SK-N-SH treated with all-trans-retinoic acid at 6 μM for 48 hours (cell line): ENCODE measurements at regions not wholly inside any gene's neighbourhood (a gene's known extent, or its start where the extent isn't known, plus 50 kb on each side); places are given as distances from the start of the nearest gene placed in this dataset.

Source experiments
- TSHZ2 ChIP-seq: fragments of 250-450 bp; sonication (Bioruptor Pico); IDR thresholded peaks from 2 replicates; pipeline ENCODE4 v1.5.0; 2020; ENCODE audit warnings: mild to moderate bottlenecking, moderate library complexity
- ZFP3 ChIP-seq: fragments of 250-450 bp; sonication (Bioruptor Pico); IDR thresholded peaks from 2 replicates; pipeline ENCODE4 v1.5.0; 2020; ENCODE audit warnings: mild to moderate bottlenecking, moderate library complexity
- ZFP30 ChIP-seq: fragments of 450-650 bp; formaldehyde crosslinking; IDR thresholded peaks from 2 replicates; pipeline ENCODE4 v1.5.0; 2022; ENCODE audit warnings: mild to moderate bottlenecking, moderate library complexity
- TF ChIP-seq, protein P1 (sequence below): fragments of 250-450 bp; sonication (Bioruptor Pico); IDR thresholded peaks from 2 replicates; pipeline ENCODE4 v1.8.0; 2021; ENCODE audit warnings: low read depth, mild to moderate bottlenecking, moderate library complexity, borderline replicate concordance

- TF ChIP-seq ZFP3 (CRISPR knock-in tag) (no peak), ZFP30 (no peak), TSHZ2 (CRISPR knock-in tag) (no peak)
- TF ChIP-seq, protein P1, sequence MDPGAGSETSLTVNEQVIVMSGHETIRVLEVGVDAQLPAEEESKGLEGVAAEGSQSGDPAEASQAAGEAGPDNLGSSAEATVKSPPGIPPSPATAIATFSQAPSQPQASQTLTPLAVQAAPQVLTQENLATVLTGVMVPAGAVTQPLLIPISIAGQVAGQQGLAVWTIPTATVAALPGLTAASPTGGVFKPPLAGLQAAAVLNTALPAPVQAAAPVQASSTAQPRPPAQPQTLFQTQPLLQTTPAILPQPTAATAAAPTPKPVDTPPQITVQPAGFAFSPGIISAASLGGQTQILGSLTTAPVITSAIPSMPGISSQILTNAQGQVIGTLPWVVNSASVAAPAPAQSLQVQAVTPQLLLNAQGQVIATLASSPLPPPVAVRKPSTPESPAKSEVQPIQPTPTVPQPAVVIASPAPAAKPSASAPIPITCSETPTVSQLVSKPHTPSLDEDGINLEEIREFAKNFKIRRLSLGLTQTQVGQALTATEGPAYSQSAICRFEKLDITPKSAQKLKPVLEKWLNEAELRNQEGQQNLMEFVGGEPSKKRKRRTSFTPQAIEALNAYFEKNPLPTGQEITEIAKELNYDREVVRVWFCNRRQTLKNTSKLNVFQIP (CRISPR knock-in tag) = no peak
These were observed 130.2 kb downstream of the GPR37 start for GRCh38 chr7:124635416-124635815.
